HG03442 (cell line): ENCODE measurements at regions not wholly inside any gene's neighbourhood (a gene's known extent, or its start where the extent isn't known, plus 50 kb on each side); places are given as distances from the start of the nearest gene placed in this dataset.

Source experiments
- ATAC-seq: cut with Tn5 transposase; IDR thresholded peaks from one replicate; pipeline ENCODE4 v1.9.1; 2021; ENCODE audit warnings: mild to moderate bottlenecking, moderate library complexity; ENCODE audit not compliant: unreplicated experiment

GRCh38 chr5:72558046-72558336, 50.8 kb upstream of the ZNF366 start:
- no peak for ATAC-seq

- ATAC-seq: peak; percentile 11
Observed at GRCh38 chr5:72557167-72558045, 50.2 kb upstream of the ZNF366 start.
